H54 (cell line): ENCODE measurements at regions not wholly inside any gene's neighbourhood (a gene's known extent, or its start where the extent isn't known, plus 50 kb on each side); places are given as distances from the start of the nearest gene placed in this dataset.
"Not testable (repeated sequence)": the region's sequence is repeated elsewhere in the genome, so short reads cannot be mapped to it uniquely, and the experiment has no call there.

ENCODE experiments used
- DNase-seq: peaks from one replicate; pipeline ENCODE4 v3.0.0; 2011; ENCODE audit warnings: low spot score, mixed read lengths; ENCODE audit not compliant: insufficient read length
- FAIRE-seq: peaks from 3 replicates; lab custom pipeline; 2011; peaks lifted over from hg19 to GRCh38; lab: Jason Lieb, UNC
- POLR2A ChIP-seq: IDR thresholded peaks from 2 replicates; pipeline ENCODE4 v1.6.1; 2011; ENCODE audit warnings: low read depth, mild to moderate bottlenecking, low read length

- FAIRE-seq = no peak
- TF ChIP-seq POLR2A = no peak
- no peak for DNase-seq
These were observed 50.2 kb upstream of the TP53I11 start for GRCh38 chr11:45000918-45001317.

GRCh38 chr11:45001466-45002165 lies 50.9 kb upstream of the TP53I11 start:
- DNase-seq (no peak), FAIRE-seq (no peak)
- TF ChIP-seq POLR2A = no peak

- no peak for TF ChIP-seq POLR2A
- no peak for FAIRE-seq
- no peak for DNase-seq
These were observed 54.4 kb upstream of the TP53I11 start for GRCh38 chr11:45005106-45005505.

- DNase-seq (no peak), FAIRE-seq (no peak)
- TF ChIP-seq POLR2A = no peak
These were observed 56.3 kb upstream of the TP53I11 start for GRCh38 chr11:45007011-45007410.

GRCh38 chr11:45015983-45016382 lies 65.3 kb upstream of the TP53I11 start:
- DNase-seq, FAIRE-seq: not testable (repeated sequence)

- FAIRE-seq = not testable (repeated sequence)
These were observed 65.8 kb upstream of the TP53I11 start for GRCh38 chr11:45016446-45016845.

GRCh38 chr11:45017329-45017728 lies 66.6 kb upstream of the TP53I11 start:
- DNase-seq (no peak), FAIRE-seq (no peak)
- TF ChIP-seq POLR2A = no peak

More at GRCh38 chr11:45016446-45016845, 65.8 kb upstream of the TP53I11 start:
- not testable (repeated sequence) for DNase-seq

- FAIRE-seq (no peak), DNase-seq (no peak)
- no peak for TF ChIP-seq POLR2A
These were observed 70.3 kb upstream of the TP53I11 start for GRCh38 chr11:45021001-45021400.

- FAIRE-seq (no peak), DNase-seq (no peak)
- TF ChIP-seq POLR2A = no peak
These were observed 71.0 kb upstream of the TP53I11 start for GRCh38 chr11:45021692-45022141.

- TF ChIP-seq POLR2A = no peak
- DNase-seq (peak; percentile 21), FAIRE-seq (no peak)
These were observed 71.8 kb upstream of the TP53I11 start for GRCh38 chr11:45022294-45023064.

- no peak for TF ChIP-seq POLR2A
- no peak for FAIRE-seq
- no peak for DNase-seq
These were observed 72.3 kb upstream of the TP53I11 start for GRCh38 chr11:45023065-45023365.

GRCh38 chr11:45024316-45024715 lies 73.6 kb upstream of the TP53I11 start:
- TF ChIP-seq POLR2A = no peak
- FAIRE-seq (no peak), DNase-seq (no peak)

- DNase-seq (no peak), FAIRE-seq (no peak)
- TF ChIP-seq POLR2A = no peak
These were observed 74.3 kb upstream of the TP53I11 start for GRCh38 chr11:45024846-45025588.
